Thyroid gland (tissue), 4 donors: ENCODE measurements at regions not wholly inside any gene's neighbourhood (a gene's known extent, or its start where the extent isn't known, plus 50 kb on each side); places are given as distances from the start of the nearest gene placed in this dataset.

ENCODE experiments used
- POLR2A ChIP-seq, 2 donors: fragments of 450-650 bp; IDR thresholded peaks; one replicate each; pipeline ENCODE4 v1.6.1; 2017; ENCODE audit warnings: antibody characterized with exemption in 2 of 2, mild to moderate bottlenecking in 2 of 2, moderate library complexity in 1 of 2
- TF ChIP-seq, protein P1 (sequence below), 6 experiments: fragments of 200-600 bp in 3 of 6; fragments of 450-650 bp in 3 of 6; sonication (generic) in 3 of 6; IDR thresholded peaks; one replicate each; pipeline ENCODE4 v1.5.1; 2016 to 2019; ENCODE audit warnings: antibody characterized with exemption in 6 of 6, mild to moderate bottlenecking in 2 of 6, inconsistent platforms in 1 of 6, moderate library complexity in 1 of 6

DNA sequence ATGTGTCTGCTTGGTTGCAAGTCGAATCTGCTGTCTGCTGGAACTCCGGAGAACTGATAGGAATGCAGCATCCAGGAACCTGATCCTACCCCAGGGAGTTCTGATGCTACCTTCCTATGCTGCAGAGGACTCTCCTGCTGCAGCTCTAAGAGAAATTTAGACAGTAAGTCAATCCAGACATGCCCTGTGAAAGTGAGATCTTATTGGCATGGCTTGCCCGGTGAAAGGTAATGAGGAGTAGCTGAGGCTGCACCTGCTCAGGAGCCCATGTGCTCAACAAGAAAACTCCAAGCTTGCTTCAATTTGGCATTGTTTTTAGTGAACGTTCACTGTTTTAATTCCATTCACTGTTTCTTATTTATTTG, 217.3 kb upstream of the SERP2 start:
- TF ChIP-seq, protein P1, sequence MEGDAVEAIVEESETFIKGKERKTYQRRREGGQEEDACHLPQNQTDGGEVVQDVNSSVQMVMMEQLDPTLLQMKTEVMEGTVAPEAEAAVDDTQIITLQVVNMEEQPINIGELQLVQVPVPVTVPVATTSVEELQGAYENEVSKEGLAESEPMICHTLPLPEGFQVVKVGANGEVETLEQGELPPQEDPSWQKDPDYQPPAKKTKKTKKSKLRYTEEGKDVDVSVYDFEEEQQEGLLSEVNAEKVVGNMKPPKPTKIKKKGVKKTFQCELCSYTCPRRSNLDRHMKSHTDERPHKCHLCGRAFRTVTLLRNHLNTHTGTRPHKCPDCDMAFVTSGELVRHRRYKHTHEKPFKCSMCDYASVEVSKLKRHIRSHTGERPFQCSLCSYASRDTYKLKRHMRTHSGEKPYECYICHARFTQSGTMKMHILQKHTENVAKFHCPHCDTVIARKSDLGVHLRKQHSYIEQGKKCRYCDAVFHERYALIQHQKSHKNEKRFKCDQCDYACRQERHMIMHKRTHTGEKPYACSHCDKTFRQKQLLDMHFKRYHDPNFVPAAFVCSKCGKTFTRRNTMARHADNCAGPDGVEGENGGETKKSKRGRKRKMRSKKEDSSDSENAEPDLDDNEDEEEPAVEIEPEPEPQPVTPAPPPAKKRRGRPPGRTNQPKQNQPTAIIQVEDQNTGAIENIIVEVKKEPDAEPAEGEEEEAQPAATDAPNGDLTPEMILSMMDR (IDR thresholded peaks at IDR 0.05) = no peak
- no peak for TF ChIP-seq POLR2A (IDR thresholded peaks at IDR 0.05)
